A673 (cell line): ENCODE measurements at regions not wholly inside any gene's neighbourhood (a gene's known extent, or its start where the extent isn't known, plus 50 kb on each side); places are given as distances from the start of the nearest gene placed in this dataset.
A peak's percentile ranks its signal among the peaks of the same experiment; 100 is the strongest.

ENCODE experiments used
- BruUV-seq: library from RNA; stranded (reverse); fragments of 400-500 nt; replicated peaks from 2 replicates; lab custom pipeline; 2021; lab: Mats Ljungman, UMichigan
- CTCF ChIA-PET: fragments of 300-600 bp; sonication (Branson Sonifier 250); formaldehyde crosslinking; loops from one replicate; lab custom pipeline; 2022; ENCODE audit warnings: antibody characterized with exemption; lab: Charles Lee
- POLR2A ChIA-PET: fragments of 300-600 bp; sonication (Branson Sonifier 250); formaldehyde crosslinking; loops from one replicate; lab custom pipeline; 2022; ENCODE audit warnings: antibody characterized with exemption; ENCODE audit not compliant: low non-redundant PET; lab: Charles Lee
- DNase-seq: peaks from one replicate; pipeline ENCODE4 v3.0.0-alpha.2; 2015; ENCODE audit warnings: low spot score
- H3K27ac ChIP-seq: fragments of 200-600 bp; sonication (generic); 2 replicates; pipeline ENCODE4 v1.5.1; 2016; ENCODE audit warnings: mixed run types, low read depth, mild to moderate bottlenecking, mixed read lengths, antibody characterized with exemption, low read length; ENCODE audit not compliant: poor library complexity, severe bottlenecking
- H3K27me3 ChIP-seq: fragments of 200-600 bp; sonication (generic); replicated peaks from 2 replicates; pipeline ENCODE4 v1.6.1; 2017; ENCODE audit warnings: mixed run types, low read depth, mild to moderate bottlenecking, mixed read lengths, antibody characterized with exemption, low read length; ENCODE audit not compliant: insufficient read depth, poor library complexity
- H3K36me3 ChIP-seq: fragments of 200-600 bp; sonication (generic); 2 replicates; pipeline ENCODE4 v1.6.1; 2016; ENCODE audit warnings: mixed run types, mild to moderate bottlenecking, mixed read lengths, antibody characterized with exemption, low read length; ENCODE audit not compliant: insufficient read depth, poor library complexity, severe bottlenecking
- H3K4me1 ChIP-seq: fragments of 200-600 bp; sonication (generic); 2 replicates; pipeline ENCODE4 v1.6.1; 2017; ENCODE audit warnings: mixed run types, mild to moderate bottlenecking, mixed read lengths, antibody characterized with exemption, low read length; ENCODE audit not compliant: insufficient read depth, poor library complexity, severe bottlenecking
- H3K4me3 ChIP-seq: fragments of 200-600 bp; sonication (generic); 2 replicates; pipeline ENCODE4 v1.5.1; 2016; ENCODE audit warnings: low read depth, mixed run types, mild to moderate bottlenecking, mixed read lengths, low read length; ENCODE audit not compliant: poor library complexity, severe bottlenecking
- H3K9me3 ChIP-seq: fragments of 200-600 bp; sonication (generic); 2 replicates; pipeline ENCODE4 v1.6.1; 2016; ENCODE audit warnings: mixed run types, low read depth, mild to moderate bottlenecking, mixed read lengths, antibody characterized with exemption, low read length; ENCODE audit not compliant: poor library complexity, severe bottlenecking
- CTCF ChIP-seq: fragments of 300-800, 200-600 bp; sonication (generic); conservative IDR thresholded peaks from 2 replicates; pipeline ENCODE4 v1.5.1; 2017; ENCODE audit warnings: low read depth, mild to moderate bottlenecking, antibody characterized with exemption, low read length, moderate library complexity, mixed read lengths
- EZH2 ChIP-seq: fragments of 200-600 bp; sonication (generic); IDR thresholded peaks from 2 replicates; pipeline ENCODE4 v1.6.1; 2017; ENCODE audit warnings: borderline replicate concordance, low read depth, mild to moderate bottlenecking, mixed read lengths, antibody characterized with exemption, low read length; ENCODE audit not compliant: poor library complexity, severe bottlenecking
- intact Hi-C: fragments of 100-400 bp; cut with micrococcal nuclease; formaldehyde crosslinking; loops from one replicate; pipeline ENCODE4 v1.10.0; 2022; ENCODE audit not compliant: unreplicated experiment

GRCh38 chr11:110857892-110858546 is 145.8 kb upstream of the ARHGAP20 start:
- DNase-seq, result no peak
- ChIA-PET POLR2A (no interaction called here), CTCF (no interaction called here)
- peaks cover 31% of the 10 kb centered on the region for H3K4me1 ChIP-seq
- intact Hi-C loops, result no loop called here
- H3K9me3 ChIP-seq, result no peaks in the 10 kb centered on the region
- H3K36me3 ChIP-seq, result no peaks in the 10 kb centered on the region
- H3K4me3 ChIP-seq, result no peak overlapping the region
- no peak for TF ChIP-seq EZH2
- TF ChIP-seq CTCF, result no peak
- H3K27me3 ChIP-seq, result no peaks in the 10 kb centered on the region
- BruUV-seq, result no TSS peak
- H3K27ac ChIP-seq, result no peak overlapping the region

GRCh38 chr11:110856996-110857812 is 145.0 kb upstream of the ARHGAP20 start:
- DNase-seq, result peak; percentile 24
- Histone ChIP-seq H3K36me3 (no peaks in the 10 kb centered on the region), H3K27ac (no peak overlapping the region), H3K27me3 (no peaks in the 10 kb centered on the region), H3K4me3 (no peak overlapping the region), H3K9me3 (no peaks in the 10 kb centered on the region), H3K4me1 (peaks cover 31% of the 10 kb centered on the region)
- no TSS peak for BruUV-seq
- intact Hi-C loops, result no loop called here
- TF ChIP-seq EZH2 (no peak), CTCF (no peak)
- ChIA-PET CTCF (no interaction called here), POLR2A (no interaction called here)

- no TSS peak for BruUV-seq
These were observed 144.1 kb upstream of the ARHGAP20 start for GRCh38 chr11:110856340-110856739.

More at GRCh38 chr11:110856340-110856739, 144.1 kb upstream of the ARHGAP20 start:
- no peak for TF ChIP-seq EZH2
- no peak for TF ChIP-seq CTCF
- H3K27me3 ChIP-seq, result no peaks in the 10 kb centered on the region
- no peaks in the 10 kb centered on the region for H3K9me3 ChIP-seq
- no peaks in the 10 kb centered on the region for H3K36me3 ChIP-seq
- H3K4me3 ChIP-seq, result no peak overlapping the region
- intact Hi-C loops, result no loop called here
- H3K27ac ChIP-seq, result no peak overlapping the region
- DNase-seq, result no peak
- H3K4me1 ChIP-seq, result peaks cover 31% of the 10 kb centered on the region
- ChIA-PET CTCF (no interaction called here), POLR2A (no interaction called here)
